ENCODE measurements at regions not wholly inside any gene's neighbourhood (a gene's known extent, or its start where the extent isn't known, plus 50 kb on each side); places are given as distances from the start of the nearest gene placed in this dataset.
A peak's percentile ranks its signal among the peaks of the same experiment; 100 is the strongest.

- DNase-seq (ENCODE audit: low read depth) = no peak
- TF ChIP-seq CTCF (conservative IDR thresholded peaks at IDR 0.05; ENCODE audit: control insufficient read depth, insufficient read depth, low read depth, low read length) = no peak
- H3K4me3 ChIP-seq (ENCODE audit: control insufficient read depth, low read depth, low read length) = no peak overlapping the region
Measured at GRCh38 chrX:100081503-100081902, 328.6 kb downstream of the PCDH19 start.

GRCh38 chrX:100076031-100076430, 334.0 kb downstream of the PCDH19 start:
- no peak for DNase-seq (ENCODE audit: low read depth)
- TF ChIP-seq CTCF (conservative IDR thresholded peaks at IDR 0.05; ENCODE audit: control insufficient read depth, insufficient read depth, low read depth, low read length) = no peak
- H3K4me3 ChIP-seq (ENCODE audit: control insufficient read depth, low read depth, low read length) = no peak overlapping the region

GRCh38 chrX:100072336-100072735, 337.7 kb downstream of the PCDH19 start:
- TF ChIP-seq CTCF (conservative IDR thresholded peaks at IDR 0.05; ENCODE audit: control insufficient read depth, insufficient read depth, low read depth, low read length) = no peak
- DNase-seq (ENCODE audit: low read depth) = peak; percentile 21
- no peak overlapping the region for H3K4me3 ChIP-seq (ENCODE audit: control insufficient read depth, low read depth, low read length)

- TF ChIP-seq CTCF (conservative IDR thresholded peaks at IDR 0.05; ENCODE audit: control insufficient read depth, insufficient read depth, low read depth, low read length) = no peak
- no peak overlapping the region for H3K4me3 ChIP-seq (ENCODE audit: control insufficient read depth, low read depth, low read length)
- no peak for DNase-seq (ENCODE audit: low read depth)
Measured at GRCh38 chrX:100070334-100070849, 339.7 kb downstream of the PCDH19 start.

GRCh38 chrX:100048156-100048555, 361.9 kb downstream of the PCDH19 start:
- TF ChIP-seq CTCF (conservative IDR thresholded peaks at IDR 0.05; ENCODE audit: control insufficient read depth, insufficient read depth, low read depth, low read length) = no peak
- DNase-seq (ENCODE audit: low read depth) = no peak
- H3K4me3 ChIP-seq (ENCODE audit: control insufficient read depth, low read depth, low read length) = no peak overlapping the region
